Stomach (tissue), 4 donors: ENCODE measurements at regions not wholly inside any gene's neighbourhood (a gene's known extent, or its start where the extent isn't known, plus 50 kb on each side); places are given as distances from the start of the nearest gene placed in this dataset.

Experiments
- CTCF ChIP-seq, 7 experiments: fragments of 450-650 bp in 4 of 7; fragments of 200-600 bp in 3 of 7; sonication (generic) in 3 of 7; IDR thresholded peaks; one replicate each; pipeline ENCODE4 v1.5.1; 2016 to 2019; ENCODE audit warnings: antibody characterized with exemption in 7 of 7, control low read depth in 2 of 7, mild to moderate bottlenecking in 1 of 7
- POLR2AphosphoS5 ChIP-seq, 3 donors: sonication (generic); formaldehyde crosslinking; IDR thresholded peaks; one replicate each; pipeline ENCODE4 v1.6.1; 2016; ENCODE audit warnings: antibody characterized with exemption in 3 of 3

- TF ChIP-seq CTCF (IDR thresholded peaks at IDR 0.05) = no peak
- TF ChIP-seq POLR2AphosphoS5 (IDR thresholded peaks at IDR 0.05) = no peak
Observed at GRCh38 chrX:94418065-94418464, 744.1 kb downstream of the FAM133A start.
